H1 (cell line): ENCODE measurements at regions not wholly inside any gene's neighbourhood (a gene's known extent, or its start where the extent isn't known, plus 50 kb on each side); places are given as distances from the start of the nearest gene placed in this dataset.

Experiments
- CEBPB ChIP-seq: IDR thresholded peaks from 2 replicates; pipeline ENCODE4 v1.6.1; 2012; ENCODE audit warnings: low read depth, low read length
- CTCF ChIP-seq, 3 experiments: IDR thresholded peaks; 1 replicate in 2 of 3; 2 replicates in 1 of 3; pipeline versions ENCODE4 v1.5.1 to v1.6.1; 2011; ENCODE audit warnings: low read length in 3 of 3, mild to moderate bottlenecking in 3 of 3, inconsistent platforms in 2 of 3, low read depth in 1 of 3, moderate library complexity in 1 of 3; ENCODE audit not compliant: insufficient read depth in 1 of 3; ENCODE audit errors: control extremely low read depth in 1 of 3
- EGR1 ChIP-seq: IDR thresholded peaks from 2 replicates; pipeline ENCODE4 v1.6.1; 2011; ENCODE audit warnings: low read depth, low read length, borderline replicate concordance
- GABPA ChIP-seq: IDR thresholded peaks from 2 replicates; pipeline ENCODE4 v1.6.1; 2011; ENCODE audit warnings: mild to moderate bottlenecking, low read length, moderate library complexity, borderline replicate concordance; ENCODE audit not compliant: insufficient read depth
- POLR2A ChIP-seq, 2 experiments: IDR thresholded peaks; 1 replicate in 1 of 2; 2 replicates in 1 of 2; pipeline ENCODE4 v1.6.1; 2011; ENCODE audit warnings: low read depth in 2 of 2, low read length in 2 of 2, mild to moderate bottlenecking in 2 of 2; ENCODE audit errors: control extremely low read depth in 1 of 2
- SIN3A ChIP-seq, 2 experiments: IDR thresholded peaks in 1 of 2; conservative IDR thresholded peaks in 1 of 2; 2 replicates each; pipeline ENCODE4 v1.6.1; 2011 to 2012; ENCODE audit warnings: low read length in 2 of 2, improper control_type of control experiment in 1 of 2, low read depth in 1 of 2, mild to moderate bottlenecking in 1 of 2
- SRF ChIP-seq: IDR thresholded peaks from 2 replicates; pipeline ENCODE4 v1.6.1; 2011; ENCODE audit warnings: mild to moderate bottlenecking, low read depth, low read length, moderate library complexity
- USF2 ChIP-seq: IDR thresholded peaks from 2 replicates; pipeline ENCODE4 v1.6.1; 2011; ENCODE audit warnings: low read length, improper control_type of control experiment

GRCh38 chr16:80079072-80079471, 461.7 kb upstream of the DYNLRB2 start (continued):
- no peak for TF ChIP-seq SRF
- TF ChIP-seq USF2: no peak
- no peak for TF ChIP-seq CTCF (IDR thresholded peaks at IDR 0.05; ENCODE audit: control extremely low read depth in 1 of 3, insufficient read depth in 1 of 3, low read depth in 1 of 3, low read length in 3 of 3)
- TF ChIP-seq GABPA: no peak
- no peak for TF ChIP-seq SIN3A (conservative IDR thresholded peaks at IDR 0.05 in 1 of 2, IDR thresholded peaks at IDR 0.05 in 1 of 2; ENCODE audit: low read depth in 1 of 2, low read length in 2 of 2)
- TF ChIP-seq EGR1: no peak
- TF ChIP-seq POLR2A (IDR thresholded peaks at IDR 0.05; ENCODE audit: control extremely low read depth in 1 of 2, low read depth in 2 of 2, low read length in 2 of 2): no peak
- TF ChIP-seq CEBPB: no peak
